Duodenal mucosa (tissue), 2 donors: ENCODE measurements at regions not wholly inside any gene's neighbourhood (a gene's known extent, or its start where the extent isn't known, plus 50 kb on each side); places are given as distances from the start of the nearest gene placed in this dataset.

ENCODE experiments used
- H3K27ac ChIP-seq: one replicate; pipeline ENCODE4 v1.7.0; 2013; ENCODE audit warnings: low read depth, low read length
- H3K27me3 ChIP-seq, 2 donors: one replicate each; pipeline ENCODE4 v1.7.0; 2013; ENCODE audit warnings: low read length in 2 of 2, control low read depth in 1 of 2; ENCODE audit not compliant: insufficient read depth in 2 of 2, control insufficient read depth in 1 of 2
- H3K36me3 ChIP-seq, 2 donors: one replicate each; pipeline ENCODE4 v1.7.0; 2013; ENCODE audit warnings: low read length in 2 of 2, control low read depth in 1 of 2; ENCODE audit not compliant: insufficient read depth in 2 of 2, control insufficient read depth in 1 of 2
- H3K4me1 ChIP-seq, 2 donors: one replicate each; pipeline ENCODE4 v1.7.0; 2013; ENCODE audit warnings: low read length in 2 of 2, control low read depth in 1 of 2; ENCODE audit not compliant: insufficient read depth in 2 of 2, control insufficient read depth in 1 of 2
- H3K4me3 ChIP-seq, 2 donors: one replicate each; pipeline ENCODE4 v1.7.0; 2013; ENCODE audit warnings: low read length in 2 of 2, low read depth in 1 of 2
- H3K9ac ChIP-seq, 2 donors: one replicate each; pipeline ENCODE4 v1.7.0; 2013; ENCODE audit warnings: low read length in 2 of 2, low read depth in 1 of 2
- H3K9me3 ChIP-seq, 2 donors: one replicate each; pipeline ENCODE4 v1.7.0; 2013; ENCODE audit warnings: low read length in 2 of 2, control low read depth in 1 of 2; ENCODE audit not compliant: control insufficient read depth in 1 of 2

GRCh38 chr7:42448901-42449300 is 211.9 kb upstream of the GLI3 start:
- H3K27ac ChIP-seq = no peak overlapping the region
- H3K9me3 ChIP-seq = no peaks in the 10 kb centered on the region
- H3K4me3 ChIP-seq = no peak overlapping the region
- no peaks in the 10 kb centered on the region for H3K27me3 ChIP-seq
- no peaks in the 10 kb centered on the region for H3K4me1 ChIP-seq
- H3K36me3 ChIP-seq = no peaks in the 10 kb centered on the region
- no peak overlapping the region for H3K9ac ChIP-seq

- Histone ChIP-seq H3K4me1 (no peaks in the 10 kb centered on the region), H3K4me3 (no peak overlapping the region), H3K9me3 (no peaks in the 10 kb centered on the region), H3K36me3 (no peaks in the 10 kb centered on the region), H3K9ac (no peak overlapping the region), H3K27me3 (no peaks in the 10 kb centered on the region), H3K27ac (no peak overlapping the region)
These were observed 208.7 kb upstream of the GLI3 start for GRCh38 chr7:42445691-42446090.

DNA sequence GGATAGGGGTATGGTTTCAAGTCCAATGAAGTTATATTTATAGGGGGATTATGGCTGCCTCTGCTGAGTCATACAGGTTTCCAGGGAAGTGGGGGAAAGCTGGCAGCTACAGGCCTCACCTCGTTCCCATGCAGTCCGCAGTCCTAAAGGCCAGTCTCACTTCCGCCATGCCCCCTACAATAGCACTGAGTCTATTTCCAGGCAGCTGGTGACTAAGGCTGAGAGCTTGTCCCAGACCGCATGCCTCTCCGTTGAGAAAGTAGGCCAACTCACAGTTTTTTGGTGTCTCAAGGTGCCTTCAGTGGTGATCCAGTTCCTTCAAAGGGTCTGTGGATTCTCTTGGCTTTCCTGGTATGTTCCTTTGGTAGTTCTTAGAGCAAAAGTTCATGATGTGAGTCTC is 203.9 kb upstream of the GLI3 start:
- no peaks in the 10 kb centered on the region for H3K4me1 ChIP-seq
- no peak overlapping the region for H3K4me3 ChIP-seq
- H3K36me3 ChIP-seq = no peaks in the 10 kb centered on the region
- H3K27me3 ChIP-seq = no peaks in the 10 kb centered on the region
- H3K9ac ChIP-seq = no peak overlapping the region
- H3K9me3 ChIP-seq = peaks cover 0 to 3% of the 10 kb centered on the region in 2 donors
- no peak overlapping the region for H3K27ac ChIP-seq

GRCh38 chr7:42432644-42433043 is 195.6 kb upstream of the GLI3 start:
- no peaks in the 10 kb centered on the region for H3K36me3 ChIP-seq
- H3K9ac ChIP-seq = no peak overlapping the region
- no peak overlapping the region for H3K27ac ChIP-seq
- no peaks in the 10 kb centered on the region for H3K4me1 ChIP-seq
- H3K9me3 ChIP-seq = no peaks in the 10 kb centered on the region
- H3K27me3 ChIP-seq = no peaks in the 10 kb centered on the region
- H3K4me3 ChIP-seq = no peak overlapping the region

DNA sequence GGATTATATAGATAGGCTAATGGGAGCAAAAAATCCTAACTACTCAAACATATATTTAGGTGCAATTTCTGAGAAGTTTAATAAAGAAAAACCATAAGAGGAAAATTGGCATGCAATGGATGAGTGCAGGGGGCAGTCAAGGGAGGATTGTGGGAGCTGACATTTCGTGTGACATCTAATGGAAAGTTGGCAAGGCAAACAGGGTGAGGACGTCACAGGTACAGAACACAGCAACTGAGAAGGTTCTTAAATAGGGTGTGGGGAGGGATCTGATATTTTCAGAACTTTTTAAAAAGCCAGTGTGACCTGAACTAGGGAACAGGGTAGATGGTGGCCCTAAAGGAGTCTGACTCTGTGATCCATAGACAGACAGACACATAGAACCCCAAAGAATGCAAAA is 194.9 kb upstream of the GLI3 start:
- no peaks in the 10 kb centered on the region for H3K9me3 ChIP-seq
- no peak overlapping the region for H3K9ac ChIP-seq
- H3K36me3 ChIP-seq = no peaks in the 10 kb centered on the region
- no peak overlapping the region for H3K27ac ChIP-seq
- H3K27me3 ChIP-seq = no peaks in the 10 kb centered on the region
- no peak overlapping the region for H3K4me3 ChIP-seq
- no peaks in the 10 kb centered on the region for H3K4me1 ChIP-seq

GRCh38 chr7:42429339-42429738 is 192.3 kb upstream of the GLI3 start:
- Histone ChIP-seq H3K9ac (no peak overlapping the region), H3K27ac (no peak overlapping the region), H3K4me1 (no peaks in the 10 kb centered on the region), H3K9me3 (no peaks in the 10 kb centered on the region), H3K4me3 (no peak overlapping the region), H3K36me3 (no peaks in the 10 kb centered on the region), H3K27me3 (no peaks in the 10 kb centered on the region)

- Histone ChIP-seq H3K4me3 (no peak overlapping the region), H3K9me3 (no peaks in the 10 kb centered on the region), H3K27ac (no peak overlapping the region), H3K4me1 (no peaks in the 10 kb centered on the region), H3K36me3 (no peaks in the 10 kb centered on the region), H3K9ac (no peak overlapping the region), H3K27me3 (no peaks in the 10 kb centered on the region)
These were observed 189.2 kb upstream of the GLI3 start for GRCh38 chr7:42426163-42426562.

- Histone ChIP-seq H3K36me3 (no peaks in the 10 kb centered on the region), H3K4me3 (no peak overlapping the region), H3K4me1 (no peaks in the 10 kb centered on the region), H3K9me3 (no peaks in the 10 kb centered on the region), H3K27ac (no peak overlapping the region), H3K27me3 (no peaks in the 10 kb centered on the region), H3K9ac (no peak overlapping the region)
These were observed 178.0 kb upstream of the GLI3 start for GRCh38 chr7:42414941-42415505.

GRCh38 chr7:42414028-42414427 is 177.0 kb upstream of the GLI3 start:
- Histone ChIP-seq H3K9ac (no peak overlapping the region), H3K27ac (no peak overlapping the region), H3K9me3 (no peaks in the 10 kb centered on the region), H3K4me3 (no peak overlapping the region), H3K27me3 (no peaks in the 10 kb centered on the region), H3K4me1 (no peaks in the 10 kb centered on the region), H3K36me3 (no peaks in the 10 kb centered on the region)

DNA sequence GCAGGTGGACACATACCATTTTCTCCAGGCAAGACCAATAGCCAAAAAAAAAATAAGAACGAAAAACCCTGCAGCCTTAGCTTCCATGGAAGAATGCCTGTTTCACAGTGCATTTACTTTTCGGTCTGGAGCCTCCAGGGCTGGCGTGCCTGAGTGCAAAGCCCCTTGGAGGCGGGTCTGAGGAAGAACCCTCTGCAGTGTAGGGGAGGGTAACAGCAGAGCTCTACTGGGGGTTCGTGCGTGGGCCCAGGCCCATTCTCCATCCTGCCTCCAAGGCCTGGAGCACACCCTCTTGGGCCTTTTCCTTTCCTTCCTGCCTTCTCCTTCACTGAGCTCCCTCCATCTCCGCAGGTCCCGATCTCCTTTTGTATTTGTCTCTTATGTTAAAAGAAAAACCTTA is 172.3 kb upstream of the GLI3 start:
- no peaks in the 10 kb centered on the region for H3K36me3 ChIP-seq
- H3K9ac ChIP-seq = no peak overlapping the region
- no peaks in the 10 kb centered on the region for H3K9me3 ChIP-seq
- no peaks in the 10 kb centered on the region for H3K27me3 ChIP-seq
- no peaks in the 10 kb centered on the region for H3K4me1 ChIP-seq
- no peak overlapping the region for H3K27ac ChIP-seq
- H3K4me3 ChIP-seq = no peak overlapping the region

GRCh38 chr7:42407833-42408232 is 170.8 kb upstream of the GLI3 start:
- no peaks in the 10 kb centered on the region for H3K36me3 ChIP-seq
- no peaks in the 10 kb centered on the region for H3K27me3 ChIP-seq
- H3K4me3 ChIP-seq = no peak overlapping the region
- H3K9me3 ChIP-seq = no peaks in the 10 kb centered on the region
- no peaks in the 10 kb centered on the region for H3K4me1 ChIP-seq
- H3K9ac ChIP-seq = no peak overlapping the region
- H3K27ac ChIP-seq = no peak overlapping the region
